PFSK-1 (cell line): ENCODE measurements at regions not wholly inside any gene's neighbourhood (a gene's known extent, or its start where the extent isn't known, plus 50 kb on each side); places are given as distances from the start of the nearest gene placed in this dataset.

ENCODE experiments used
- FOXP2 ChIP-seq: optimal IDR thresholded peaks from 2 replicates; pipeline ENCODE3; 2011; ENCODE audit warnings: borderline replicate concordance, control low read depth, inconsistent platforms; ENCODE audit not compliant: insufficient read depth; ENCODE audit errors: extremely low read length, extremely low read depth
- POLR2AphosphoS5 ChIP-seq: IDR thresholded peaks from 2 replicates; pipeline ENCODE4 v1.6.1; 2012; ENCODE audit warnings: low read depth, mild to moderate bottlenecking, control low read depth, low read length, moderate library complexity
- SIN3A ChIP-seq: IDR thresholded peaks from 2 replicates; pipeline ENCODE4 v1.6.1; 2012; ENCODE audit warnings: mild to moderate bottlenecking, low read length, moderate library complexity, borderline replicate concordance; ENCODE audit not compliant: insufficient read depth
- TAF1 ChIP-seq: IDR thresholded peaks from 2 replicates; pipeline ENCODE4 v1.6.1; 2012; ENCODE audit warnings: low read length, control low read depth, borderline replicate concordance; ENCODE audit not compliant: insufficient read depth
- TF ChIP-seq, protein P1 (sequence below), 2 experiments: IDR thresholded peaks; 2 replicates each; pipeline versions ENCODE4 v1.6.1 to v1.8.0; 2011 to 2012; ENCODE audit warnings: low read depth in 2 of 2, low read length in 2 of 2, control low read depth in 1 of 2, inconsistent platforms in 1 of 2, mild to moderate bottlenecking in 1 of 2, moderate library complexity in 1 of 2; ENCODE audit not compliant: insufficient read depth in 1 of 2

GRCh38 chr12:89155826-89156225 is 196.5 kb downstream of the DUSP6 start:
- TF ChIP-seq SIN3A (no peak), POLR2AphosphoS5 (no peak), TAF1 (no peak), FOXP2 (no peak)
- TF ChIP-seq, protein P1, sequence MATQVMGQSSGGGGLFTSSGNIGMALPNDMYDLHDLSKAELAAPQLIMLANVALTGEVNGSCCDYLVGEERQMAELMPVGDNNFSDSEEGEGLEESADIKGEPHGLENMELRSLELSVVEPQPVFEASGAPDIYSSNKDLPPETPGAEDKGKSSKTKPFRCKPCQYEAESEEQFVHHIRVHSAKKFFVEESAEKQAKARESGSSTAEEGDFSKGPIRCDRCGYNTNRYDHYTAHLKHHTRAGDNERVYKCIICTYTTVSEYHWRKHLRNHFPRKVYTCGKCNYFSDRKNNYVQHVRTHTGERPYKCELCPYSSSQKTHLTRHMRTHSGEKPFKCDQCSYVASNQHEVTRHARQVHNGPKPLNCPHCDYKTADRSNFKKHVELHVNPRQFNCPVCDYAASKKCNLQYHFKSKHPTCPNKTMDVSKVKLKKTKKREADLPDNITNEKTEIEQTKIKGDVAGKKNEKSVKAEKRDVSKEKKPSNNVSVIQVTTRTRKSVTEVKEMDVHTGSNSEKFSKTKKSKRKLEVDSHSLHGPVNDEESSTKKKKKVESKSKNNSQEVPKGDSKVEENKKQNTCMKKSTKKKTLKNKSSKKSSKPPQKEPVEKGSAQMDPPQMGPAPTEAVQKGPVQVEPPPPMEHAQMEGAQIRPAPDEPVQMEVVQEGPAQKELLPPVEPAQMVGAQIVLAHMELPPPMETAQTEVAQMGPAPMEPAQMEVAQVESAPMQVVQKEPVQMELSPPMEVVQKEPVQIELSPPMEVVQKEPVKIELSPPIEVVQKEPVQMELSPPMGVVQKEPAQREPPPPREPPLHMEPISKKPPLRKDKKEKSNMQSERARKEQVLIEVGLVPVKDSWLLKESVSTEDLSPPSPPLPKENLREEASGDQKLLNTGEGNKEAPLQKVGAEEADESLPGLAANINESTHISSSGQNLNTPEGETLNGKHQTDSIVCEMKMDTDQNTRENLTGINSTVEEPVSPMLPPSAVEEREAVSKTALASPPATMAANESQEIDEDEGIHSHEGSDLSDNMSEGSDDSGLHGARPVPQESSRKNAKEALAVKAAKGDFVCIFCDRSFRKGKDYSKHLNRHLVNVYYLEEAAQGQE (IDR thresholded peaks at IDR 0.05; ENCODE audit: insufficient read depth in 1 of 2, low read depth in 2 of 2, low read length in 2 of 2), result no peak
